Endothelial cell (in vitro differentiated cells): ENCODE measurements at regions not wholly inside any gene's neighbourhood (a gene's known extent, or its start where the extent isn't known, plus 50 kb on each side); places are given as distances from the start of the nearest gene placed in this dataset.

Experiments
- DNase-seq: peaks from one replicate; pipeline ENCODE4 v3.0.0; 2021; ENCODE audit warnings: low spot score
- H3K27ac Mint-ChIP-seq: one replicate; pipeline ENCODE4 v1.8.0; 2021; ENCODE audit warnings: mixed read lengths, inconsistent platforms; ENCODE audit not compliant: unreplicated experiment
- H3K27me3 Mint-ChIP-seq: one replicate; pipeline ENCODE4 v1.8.0; 2021; ENCODE audit warnings: mild to moderate bottlenecking, moderate library complexity, mixed read lengths, inconsistent platforms; ENCODE audit not compliant: unreplicated experiment
- H3K36me3 Mint-ChIP-seq: one replicate; pipeline ENCODE4 v1.8.0; 2021; ENCODE audit warnings: mild to moderate bottlenecking, low read depth, mixed read lengths, inconsistent platforms; ENCODE audit not compliant: unreplicated experiment
- H3K4me1 Mint-ChIP-seq: one replicate; pipeline ENCODE4 v1.8.0; 2021; ENCODE audit warnings: mild to moderate bottlenecking, mixed read lengths, inconsistent platforms; ENCODE audit not compliant: unreplicated experiment
- H3K4me3 Mint-ChIP-seq: one replicate; pipeline ENCODE4 v1.8.0; 2021; ENCODE audit warnings: mild to moderate bottlenecking, mixed read lengths, inconsistent platforms; ENCODE audit not compliant: unreplicated experiment
- H3K9me3 Mint-ChIP-seq: one replicate; pipeline ENCODE4 v1.8.0; 2021; ENCODE audit warnings: mixed read lengths, inconsistent platforms; ENCODE audit not compliant: unreplicated experiment
- CTCF ChIP-seq: fragments of 200-600 bp; sonication (generic); IDR thresholded peaks from one replicate; pipeline ENCODE4 v1.5.0; 2021; ENCODE audit warnings: antibody characterized with exemption; ENCODE audit not compliant: unreplicated experiment

- Mint-ChIP-seq H3K36me3 (no peaks in the 10 kb centered on the region), H3K4me1 (no peaks in the 10 kb centered on the region), H3K9me3 (no peaks in the 10 kb centered on the region), H3K4me3 (no peak overlapping the region), H3K27ac (no peak overlapping the region), H3K27me3 (no peaks in the 10 kb centered on the region)
- DNase-seq: no peak
- no peak for TF ChIP-seq CTCF
These were observed 408.6 kb downstream of the CDH7 start for GRCh38 chr18:66159451-66159850.

DNA sequence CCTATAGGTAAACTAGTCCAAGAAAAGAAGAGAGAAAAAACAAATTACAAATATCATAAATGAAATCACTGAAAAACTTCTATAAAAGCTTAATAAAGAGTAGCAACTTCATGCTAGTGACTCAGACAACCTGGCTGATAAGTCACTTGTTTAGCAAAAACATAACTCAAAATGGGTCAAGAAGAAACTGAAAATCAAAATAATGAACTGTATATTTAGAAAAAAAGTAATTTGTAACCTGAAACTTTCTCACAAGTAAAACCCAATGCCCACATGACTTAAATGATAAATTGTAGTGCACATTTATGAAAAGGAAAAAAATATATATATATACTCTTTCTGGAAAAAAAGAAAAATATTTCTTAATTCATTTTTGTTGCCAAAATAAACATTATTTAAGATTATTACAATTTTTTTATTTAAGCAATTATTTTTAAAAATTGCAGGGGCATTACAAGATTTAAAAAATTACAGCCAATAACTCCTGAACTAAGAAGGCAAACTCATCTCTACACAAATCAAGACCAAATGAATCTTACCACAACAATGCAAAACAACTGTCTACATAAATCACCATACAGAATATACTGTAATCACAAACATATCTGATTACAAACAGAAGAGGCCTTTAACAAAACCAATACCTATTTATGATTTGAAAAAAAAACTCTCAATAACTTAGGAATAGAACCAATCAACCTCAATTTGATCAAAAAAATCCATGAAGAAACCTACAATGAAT is 406.3 kb downstream of the CDH7 start:
- Mint-ChIP-seq H3K9me3 (no peaks in the 10 kb centered on the region), H3K4me1 (no peaks in the 10 kb centered on the region), H3K4me3 (no peak overlapping the region), H3K27ac (no peak overlapping the region), H3K27me3 (no peaks in the 10 kb centered on the region), H3K36me3 (no peaks in the 10 kb centered on the region)
- TF ChIP-seq CTCF: no peak
- DNase-seq: no peak

GRCh38 chr18:66150650-66151049 is 399.8 kb downstream of the CDH7 start:
- Mint-ChIP-seq H3K27me3 (no peaks in the 10 kb centered on the region), H3K4me3 (no peak overlapping the region), H3K36me3 (no peaks in the 10 kb centered on the region), H3K27ac (no peak overlapping the region), H3K9me3 (no peaks in the 10 kb centered on the region), H3K4me1 (no peaks in the 10 kb centered on the region)
- DNase-seq: no peak
- no peak for TF ChIP-seq CTCF

- no peak overlapping the region for H3K4me3 Mint-ChIP-seq
- no peak for TF ChIP-seq CTCF
- no peak overlapping the region for H3K27ac Mint-ChIP-seq
- no peaks in the 10 kb centered on the region for H3K9me3 Mint-ChIP-seq
- DNase-seq: no peak
- no peaks in the 10 kb centered on the region for H3K27me3 Mint-ChIP-seq
- no peaks in the 10 kb centered on the region for H3K4me1 Mint-ChIP-seq
- H3K36me3 Mint-ChIP-seq: no peaks in the 10 kb centered on the region
These were observed 392.2 kb downstream of the CDH7 start for GRCh38 chr18:66143029-66143428.

GRCh38 chr18:66141716-66142115 is 390.9 kb downstream of the CDH7 start:
- Mint-ChIP-seq H3K27ac (no peak overlapping the region), H3K36me3 (no peaks in the 10 kb centered on the region), H3K4me1 (no peaks in the 10 kb centered on the region), H3K27me3 (no peaks in the 10 kb centered on the region), H3K4me3 (no peak overlapping the region), H3K9me3 (no peaks in the 10 kb centered on the region)
- DNase-seq: no peak
- TF ChIP-seq CTCF: no peak
